ENCODE measurements at regions not wholly inside any gene's neighbourhood (a gene's known extent, or its start where the extent isn't known, plus 50 kb on each side); places are given as distances from the start of the nearest gene placed in this dataset.
A peak's percentile ranks its signal among the peaks of the same experiment; 100 is the strongest.
"Not testable (repeated sequence)": the region's sequence is repeated elsewhere in the genome, so short reads cannot be mapped to it uniquely, and the experiment has no call there.

DNA sequence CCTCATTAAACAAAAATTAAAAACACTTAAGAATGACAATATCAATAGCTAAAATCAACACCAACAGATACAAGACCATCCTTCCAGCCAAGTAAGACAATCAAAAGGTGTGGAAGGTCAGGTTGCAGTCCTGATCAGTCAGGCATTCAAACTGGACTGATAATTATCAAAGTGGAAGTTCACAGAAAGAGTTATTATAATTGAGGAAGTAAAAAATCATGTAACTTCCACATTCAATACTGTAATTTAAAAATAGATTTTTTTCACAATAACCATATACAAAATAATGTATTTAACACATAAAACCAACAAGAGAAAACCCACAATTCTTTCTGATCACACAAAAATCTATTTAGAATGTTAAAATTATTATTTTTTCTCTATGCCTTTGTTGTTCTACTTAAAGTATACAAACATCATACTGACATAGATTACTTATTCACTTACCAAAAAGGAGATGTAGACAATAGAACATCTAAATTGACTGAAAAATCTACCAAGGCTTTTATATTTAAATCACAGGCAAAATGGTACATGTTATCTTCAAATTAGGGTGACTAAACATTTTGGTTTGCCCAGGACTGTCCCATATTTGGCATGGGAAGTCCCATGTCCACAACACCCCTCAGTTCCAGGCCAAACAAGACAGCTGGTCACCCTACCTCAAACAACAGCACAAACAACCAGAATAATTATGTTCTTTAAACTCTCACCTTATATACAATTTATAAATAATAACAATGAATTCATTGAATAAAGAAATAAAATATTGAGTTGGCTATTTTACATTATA is 142.5 kb upstream of the SLC24A2 start:
- no peak for DNase-seq

DNA sequence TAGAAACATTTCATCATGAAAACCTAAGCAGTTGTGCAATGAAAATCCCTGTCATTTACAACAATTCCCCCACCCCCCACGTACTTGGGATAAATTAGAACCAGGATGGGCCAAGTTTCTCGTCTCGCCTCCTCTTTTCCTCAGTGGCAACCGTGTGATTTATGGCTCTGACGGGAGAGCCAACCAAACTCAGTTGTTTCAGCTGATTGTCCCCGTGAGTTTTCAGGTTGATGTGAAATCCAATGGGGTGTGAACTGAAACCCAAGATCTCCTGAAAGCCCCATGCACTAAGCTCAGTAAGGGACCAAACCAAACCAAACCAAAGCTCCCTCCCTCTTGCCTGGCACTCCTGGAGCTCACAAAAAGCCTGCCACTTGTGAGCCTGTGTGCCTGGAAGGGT is 138.7 kb upstream of the SLC24A2 start:
- DNase-seq, result no peak

GRCh38 chr9:19926774-19927173 is 137.9 kb upstream of the SLC24A2 start:
- no peak for DNase-seq

- peak; percentile 74 for DNase-seq
These were observed 137.1 kb upstream of the SLC24A2 start for GRCh38 chr9:19925674-19926503.

DNA sequence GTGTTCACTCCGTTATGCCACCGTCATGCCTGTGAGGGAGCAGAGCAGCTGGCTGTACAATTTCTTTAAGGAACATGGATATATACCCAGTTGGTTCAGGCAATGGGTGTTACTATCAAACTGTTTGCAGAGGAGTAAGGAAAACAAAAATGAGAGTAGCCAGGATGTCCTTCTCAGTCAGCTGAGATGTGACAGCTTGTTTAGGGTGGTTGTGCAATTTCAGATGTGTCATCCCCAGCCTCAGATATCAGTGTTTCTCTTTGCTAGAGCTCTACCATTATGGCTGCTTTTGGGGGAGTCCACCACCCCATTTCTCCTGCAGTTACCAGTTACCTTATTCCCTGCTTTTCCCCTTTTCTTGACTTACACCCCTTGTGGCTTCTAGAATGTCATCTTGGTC is 135.2 kb upstream of the SLC24A2 start:
- DNase-seq, result no peak

DNA sequence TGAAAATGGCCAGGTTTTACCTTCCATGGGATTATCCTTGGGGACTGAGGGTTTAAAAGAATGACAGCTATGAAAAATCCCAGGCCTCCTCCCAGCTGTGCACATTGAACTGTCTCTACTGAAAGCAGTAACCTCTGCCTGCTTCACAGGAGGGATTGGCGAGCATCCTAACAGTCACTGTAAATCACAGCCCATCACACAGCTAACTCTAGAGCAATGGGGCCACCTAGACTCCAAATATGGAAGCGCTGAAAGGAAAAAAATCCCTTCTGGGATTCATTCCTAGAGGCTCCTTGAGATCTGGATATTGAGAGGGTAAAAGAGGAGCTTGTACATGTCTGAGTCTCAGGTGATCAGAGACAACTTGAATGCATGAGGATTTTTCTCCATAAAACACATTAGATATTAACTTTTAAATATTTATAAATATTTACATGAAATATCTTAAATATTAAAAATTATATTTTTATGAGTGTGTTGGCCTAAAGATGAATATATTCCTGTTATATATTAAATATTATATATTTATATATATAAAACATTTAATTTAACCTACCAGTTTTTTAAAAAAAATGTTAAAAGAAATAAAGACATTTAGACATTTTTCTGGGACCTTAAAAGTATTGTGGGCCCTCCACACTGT is 133.8 kb upstream of the SLC24A2 start:
- DNase-seq, result no peak

DNA sequence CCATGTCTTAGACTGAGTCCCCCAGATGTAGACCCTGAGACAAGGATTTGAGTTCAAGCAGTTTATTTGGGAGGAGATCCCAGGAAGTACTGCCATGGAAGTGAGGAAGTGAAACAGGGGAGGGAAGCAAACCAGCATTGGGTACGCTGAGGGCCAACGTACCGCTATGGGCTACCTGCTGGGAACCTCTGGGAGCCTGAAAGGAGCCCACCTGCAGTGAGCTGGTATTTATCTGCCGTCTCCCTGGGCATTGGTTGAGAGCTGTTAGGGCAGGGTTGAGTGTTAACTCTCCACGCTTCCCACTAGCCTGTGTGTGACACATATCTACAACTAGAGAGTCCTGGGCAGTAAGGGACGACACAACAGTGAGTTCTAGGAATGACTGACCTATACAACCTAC is 131.6 kb upstream of the SLC24A2 start:
- no peak for DNase-seq

- no peak for DNase-seq
These were observed 129.8 kb upstream of the SLC24A2 start for GRCh38 chr9:19918630-19919029.

DNA sequence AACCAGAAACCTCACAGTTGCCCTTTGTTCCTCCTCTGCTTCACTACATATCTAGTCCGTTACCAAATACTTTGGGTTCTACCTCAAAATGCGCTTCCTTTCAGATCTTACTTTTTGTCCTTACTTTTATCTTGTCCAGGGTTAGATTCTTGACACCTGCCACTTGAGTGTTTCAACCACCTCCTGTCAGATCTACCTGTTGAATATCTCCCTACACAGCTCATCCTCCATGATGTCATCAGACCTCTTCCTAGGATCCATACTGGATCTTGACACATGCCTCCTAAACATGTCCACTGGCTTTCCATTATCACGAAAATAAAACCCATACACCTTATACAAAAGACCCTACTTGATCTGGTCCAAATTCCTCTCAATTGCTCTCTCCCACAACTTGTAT is 125.2 kb upstream of the SLC24A2 start:
- DNase-seq, result no peak

- no peak for DNase-seq
These were observed 124.3 kb upstream of the SLC24A2 start for GRCh38 chr9:19913151-19913550.

GRCh38 chr9:19903076-19903475 is 114.2 kb upstream of the SLC24A2 start:
- DNase-seq, result no peak

GRCh38 chr9:19901586-19901985 is 112.7 kb upstream of the SLC24A2 start:
- no peak for DNase-seq

GRCh38 chr9:19896161-19896560 is 107.3 kb upstream of the SLC24A2 start:
- DNase-seq, result no peak

GRCh38 chr9:19895578-19895977 is 106.7 kb upstream of the SLC24A2 start:
- not testable (repeated sequence) for DNase-seq

DNA sequence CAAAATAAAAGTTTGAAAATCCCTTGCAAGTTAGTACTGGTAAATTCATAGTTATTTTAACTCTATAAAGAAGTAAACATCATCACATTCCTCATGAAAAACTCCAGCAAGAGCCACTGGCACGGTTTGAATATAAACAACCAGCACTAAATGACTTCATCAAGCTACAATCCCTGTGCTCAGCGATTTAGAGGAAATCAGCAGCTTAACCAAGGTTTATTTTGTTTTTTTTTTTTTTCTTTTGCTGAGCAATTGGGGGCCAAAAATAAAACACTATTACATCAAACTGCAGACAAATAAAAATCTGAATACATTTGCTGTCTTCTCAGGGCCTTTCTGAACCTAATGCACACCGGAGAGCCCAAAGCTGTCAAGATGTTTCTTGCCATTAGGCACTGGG is 106.2 kb upstream of the SLC24A2 start:
- no peak for DNase-seq

DNA sequence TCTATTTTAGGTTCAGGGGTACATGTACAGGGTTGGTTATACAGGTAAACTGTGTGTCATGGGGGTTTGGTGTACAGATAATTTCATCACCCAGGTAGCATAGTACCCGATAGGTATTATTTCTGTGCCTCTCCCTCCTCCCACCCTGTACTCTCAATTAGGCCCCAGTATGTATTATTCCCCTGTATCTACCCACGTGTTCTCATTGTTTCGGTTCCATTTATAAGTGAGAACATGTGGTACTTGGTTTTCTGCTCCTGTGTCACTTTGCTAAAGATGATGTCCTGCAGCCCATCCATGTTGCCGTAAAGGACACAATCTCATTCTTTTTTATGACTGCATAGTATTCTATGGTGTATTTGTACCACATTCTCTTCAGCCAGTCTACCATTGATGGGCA is 96.8 kb upstream of the SLC24A2 start:
- DNase-seq, result no peak

DNA sequence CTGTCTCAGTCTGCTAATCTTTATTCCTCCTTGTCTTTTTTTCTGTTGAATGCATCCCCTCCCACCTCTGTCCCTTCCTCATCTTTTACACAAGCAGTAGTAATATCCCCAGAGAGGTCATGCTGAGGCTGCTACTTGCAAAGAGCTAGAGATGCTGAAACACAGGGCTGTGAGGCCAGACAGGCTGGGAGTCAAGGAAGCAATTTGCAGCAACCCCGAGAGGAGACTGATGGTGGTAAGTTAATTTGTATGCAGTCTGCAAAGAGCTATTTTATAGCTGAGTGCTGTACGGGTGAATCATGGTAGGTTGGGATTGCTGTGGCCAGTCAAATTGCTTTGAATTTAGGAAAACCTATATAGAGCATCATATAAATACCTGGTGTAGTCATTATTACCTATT is 90.2 kb upstream of the SLC24A2 start:
- DNase-seq, result no peak

DNA sequence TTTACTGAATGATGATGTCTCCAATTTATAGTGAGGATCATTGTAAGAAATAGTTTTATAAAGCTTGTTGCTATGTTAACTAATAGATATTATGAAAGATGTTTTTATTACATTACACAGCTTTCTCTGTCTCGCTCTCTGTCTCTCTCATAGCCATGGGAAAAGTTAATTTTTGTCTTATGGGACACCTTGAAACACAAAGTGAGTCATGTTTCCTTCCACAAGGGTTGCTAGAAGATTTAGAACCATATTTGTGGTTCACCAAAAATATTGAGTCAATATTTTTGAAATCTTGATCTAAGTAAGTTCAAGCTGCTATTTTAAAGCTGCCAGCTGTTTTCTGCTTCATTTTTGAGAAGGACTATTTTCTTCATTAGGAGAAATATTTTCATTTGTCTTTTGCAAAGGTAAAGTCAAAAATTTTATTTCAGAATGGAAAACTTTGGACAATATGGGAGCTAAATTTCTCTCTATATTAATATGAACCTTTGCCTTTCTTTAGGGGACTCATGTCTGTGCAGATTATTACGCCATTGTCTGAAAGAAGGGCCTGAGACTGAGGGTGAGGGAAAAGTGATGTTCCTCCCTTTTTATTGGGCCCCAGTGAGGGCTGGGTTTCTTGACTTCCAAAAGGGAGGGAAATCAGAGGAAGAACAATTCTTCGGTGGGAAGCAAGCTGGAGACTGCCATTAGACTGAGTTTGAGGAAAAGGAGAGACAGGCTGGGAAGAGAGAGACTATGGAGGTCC is 87.9 kb upstream of the SLC24A2 start:
- no peak for DNase-seq

- DNase-seq, result no peak
These were observed 86.6 kb upstream of the SLC24A2 start for GRCh38 chr9:19875291-19875920.

GRCh38 chr9:19873188-19873587 is 84.4 kb upstream of the SLC24A2 start:
- DNase-seq, result not testable (repeated sequence)

GRCh38 chr9:19870988-19871387 is 82.2 kb upstream of the SLC24A2 start:
- DNase-seq, result no peak

DNA sequence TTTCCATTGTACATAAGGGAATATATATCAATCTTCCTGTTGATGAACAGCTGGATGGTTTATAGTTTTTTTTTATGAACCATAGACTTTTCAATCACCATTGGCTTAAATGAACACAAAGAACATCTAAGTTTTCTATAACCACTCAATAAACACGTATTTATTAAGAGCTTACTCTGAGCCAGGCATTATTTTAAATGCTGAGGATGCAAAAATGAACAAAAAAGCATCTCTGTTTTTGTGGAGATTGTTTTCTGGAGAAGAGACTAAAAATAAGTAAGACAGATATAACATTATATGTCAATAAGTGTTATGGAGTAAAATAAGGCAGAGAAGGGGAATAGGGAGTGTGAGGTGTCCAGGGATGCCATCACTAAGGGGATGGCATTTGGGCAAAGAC is 52.1 kb upstream of the SLC24A2 start:
- DNase-seq, result no peak

Measured in CD4-positive, alpha-beta T cell treated with Interferon gamma for 1 hour (primary cell).